GM21423 (cell line): ENCODE measurements at regions not wholly inside any gene's neighbourhood (a gene's known extent, or its start where the extent isn't known, plus 50 kb on each side); places are given as distances from the start of the nearest gene placed in this dataset.

ENCODE experiments used
- ATAC-seq: cut with Tn5 transposase; IDR thresholded peaks from one replicate; pipeline ENCODE4 v1.9.1; 2021; ENCODE audit warnings: mild to moderate bottlenecking, moderate library complexity; ENCODE audit not compliant: unreplicated experiment

DNA sequence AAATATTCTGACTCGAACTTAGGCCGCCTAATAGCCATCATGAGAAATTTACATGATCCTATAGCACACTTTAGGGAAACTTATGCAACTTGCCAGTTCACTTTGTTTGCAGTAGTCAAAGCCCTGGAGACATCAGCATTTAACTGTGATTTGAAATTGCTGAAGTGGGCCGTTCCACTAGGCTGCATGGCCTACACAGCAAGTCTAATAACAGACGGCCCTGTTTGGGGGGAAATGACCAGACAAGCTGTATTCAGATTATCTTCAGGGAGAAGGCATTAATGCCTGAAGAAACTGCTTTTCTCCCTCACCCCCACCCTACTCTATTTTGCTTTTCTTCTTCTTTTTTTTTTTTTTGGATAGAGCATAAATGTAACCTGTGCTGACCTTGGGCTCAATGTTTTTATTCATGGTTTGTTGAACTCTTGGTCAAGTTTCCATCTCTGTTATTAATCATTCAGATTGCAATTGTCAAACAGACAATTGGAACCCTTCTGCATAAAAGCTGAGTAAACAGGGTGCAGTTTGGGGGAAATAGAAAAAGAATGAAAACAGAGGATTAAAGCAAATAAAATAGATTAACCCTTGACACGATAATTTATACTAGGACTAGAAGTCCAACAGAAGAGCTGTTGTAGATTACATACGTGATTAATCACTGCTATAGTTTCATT, 1928.2 kb upstream of the WWC1 start:
- no peak for ATAC-seq

DNA sequence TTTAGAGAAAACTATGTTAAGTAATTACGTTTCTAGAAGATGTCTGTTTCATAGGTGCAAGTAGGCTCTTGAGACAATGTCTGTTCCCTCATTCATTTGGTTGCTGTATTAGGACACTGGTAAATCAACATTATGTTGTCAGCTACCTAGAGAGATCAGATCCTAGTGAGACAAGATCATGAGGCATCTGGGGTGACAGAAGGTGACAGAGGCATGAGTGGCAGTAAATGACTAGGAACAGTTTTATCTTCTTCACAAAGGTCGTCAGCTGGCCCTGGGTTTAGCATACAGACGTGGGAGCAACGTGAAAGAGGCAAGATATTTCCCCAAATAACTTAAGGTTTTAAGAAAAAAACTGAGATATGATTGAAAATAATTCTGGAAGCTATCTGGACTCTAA, 1926.3 kb upstream of the WWC1 start:
- no peak for ATAC-seq

DNA sequence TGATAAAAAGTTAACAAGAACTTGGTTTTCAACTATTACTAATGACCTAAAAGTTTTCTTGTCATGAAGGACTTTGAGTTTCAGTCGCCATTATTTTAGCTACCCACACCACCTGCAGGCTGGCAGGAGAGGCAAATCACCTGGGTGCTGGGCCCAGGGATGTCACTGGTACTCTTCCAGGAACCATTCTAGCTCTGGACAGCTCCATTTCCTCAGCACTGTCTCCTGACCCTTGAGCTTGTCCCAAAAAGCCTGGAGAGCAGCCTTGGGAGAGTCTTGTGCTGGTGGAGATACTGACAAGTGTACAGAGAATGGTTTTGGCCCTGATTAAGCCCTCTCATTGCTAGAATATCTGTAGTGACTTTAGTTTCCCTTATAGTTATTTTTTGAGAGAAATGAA, 1924.1 kb upstream of the WWC1 start:
- ATAC-seq = no peak

DNA sequence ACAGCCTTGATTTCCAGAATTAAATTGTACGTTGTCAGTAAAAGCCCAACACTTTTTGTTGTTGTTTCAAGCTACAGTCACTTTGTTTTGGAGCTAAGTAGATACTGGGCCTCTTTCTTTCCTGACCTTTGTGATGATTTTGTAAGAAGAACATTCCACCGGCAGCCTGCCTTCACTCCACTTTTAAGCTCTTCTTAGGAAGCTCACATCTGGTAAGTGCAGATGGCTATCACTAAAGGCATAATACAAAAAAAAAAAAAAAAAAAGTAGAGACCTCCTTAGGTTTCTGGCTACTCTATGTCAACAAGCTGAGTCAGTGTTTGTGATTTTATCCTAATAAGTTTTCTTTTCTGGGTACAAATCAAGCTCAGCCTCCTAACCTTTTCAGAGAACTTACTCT, 1922.1 kb upstream of the WWC1 start:
- ATAC-seq = no peak

DNA sequence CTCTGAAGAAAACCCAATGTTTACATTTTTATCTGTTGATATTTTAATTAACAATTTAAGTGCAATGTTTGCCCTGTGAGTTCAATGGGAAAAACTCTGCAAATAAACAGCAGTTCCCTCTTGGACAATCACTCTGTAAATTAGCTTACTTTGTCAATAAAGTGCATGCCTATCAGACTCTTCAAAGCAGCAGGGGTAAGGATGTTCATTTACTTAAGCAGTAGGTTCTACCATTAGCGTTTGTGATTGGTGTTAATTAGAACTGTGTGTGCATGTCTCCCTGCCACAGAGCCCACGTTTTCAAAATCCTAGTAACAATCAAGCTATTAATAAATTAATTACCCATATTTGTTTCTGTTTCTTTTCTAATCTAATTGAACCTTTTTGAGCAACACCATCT, 1921.6 kb upstream of the WWC1 start:
- ATAC-seq = no peak

DNA sequence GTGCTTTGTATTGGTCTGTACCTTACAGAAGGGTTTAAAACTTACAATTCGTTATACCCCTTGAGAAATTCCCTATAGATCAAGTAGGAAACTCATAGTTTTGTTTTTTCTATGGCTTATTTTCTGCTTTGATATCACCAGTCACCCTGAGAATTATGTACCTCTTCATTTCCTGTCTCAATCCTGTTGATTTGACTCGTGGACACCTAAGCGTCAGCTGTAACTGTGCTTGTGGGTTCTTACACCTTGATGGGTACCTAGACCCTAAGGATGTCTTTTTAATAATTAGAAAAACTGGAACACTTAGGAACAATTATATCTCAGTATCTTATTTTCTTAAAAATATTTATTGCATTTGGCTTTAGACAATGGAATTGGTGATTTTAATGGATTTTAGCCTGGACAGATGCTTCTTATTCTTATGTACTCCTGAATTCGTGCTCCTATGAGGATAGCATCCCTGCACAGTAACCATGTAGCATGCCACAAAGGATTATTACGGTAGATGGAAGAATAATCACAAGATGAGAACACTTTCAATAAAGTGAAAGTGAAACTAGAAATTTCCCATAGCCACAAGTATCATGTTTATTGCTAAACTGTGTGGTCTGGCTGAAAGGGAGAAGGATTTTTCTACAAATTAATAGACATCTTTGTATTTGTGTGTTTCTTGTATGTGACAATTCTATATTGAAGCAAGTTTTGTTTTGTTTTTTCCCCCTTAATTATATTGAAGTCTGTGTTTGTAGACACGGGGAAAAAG, 1920.3 kb upstream of the WWC1 start:
- no peak for ATAC-seq

DNA sequence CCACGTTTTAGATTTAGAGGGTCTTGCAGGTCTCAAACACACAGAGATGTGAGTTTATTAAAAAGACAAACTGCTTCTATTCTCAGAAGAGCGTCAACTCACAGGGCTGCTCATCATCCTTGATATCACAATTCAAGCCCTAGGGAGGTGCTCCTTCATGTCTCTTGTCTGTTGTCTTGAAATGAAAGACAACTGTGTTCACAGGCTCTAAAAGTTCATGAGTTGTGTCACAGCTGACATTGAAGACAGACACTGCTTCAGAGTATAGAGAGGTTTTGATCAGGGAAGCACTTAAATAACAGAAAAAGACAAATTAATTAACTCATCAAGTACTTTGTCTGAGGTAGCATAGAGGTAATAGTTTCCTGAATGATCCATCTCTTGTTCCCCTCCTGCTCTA, 1917.6 kb upstream of the WWC1 start:
- ATAC-seq = no peak

DNA sequence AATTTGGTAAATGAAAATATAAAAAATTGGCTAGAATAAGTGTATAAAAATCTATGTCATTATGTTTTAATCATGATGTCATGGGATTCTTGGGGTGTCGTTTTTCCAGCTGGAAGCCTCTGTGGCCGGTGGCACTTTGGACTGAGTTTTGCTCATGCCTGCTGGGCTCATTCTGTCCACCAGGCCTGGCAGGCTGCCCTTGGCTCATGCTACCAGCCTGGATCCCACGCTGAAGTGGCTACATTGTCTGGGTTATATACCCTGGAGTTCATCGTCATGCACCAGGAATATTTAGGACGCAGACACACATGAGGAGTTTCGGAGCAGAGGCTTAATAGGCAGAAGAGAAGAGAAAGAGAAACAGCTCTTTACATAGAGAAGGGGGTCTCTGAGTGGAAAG, 1913.7 kb upstream of the WWC1 start:
- ATAC-seq = no peak

DNA sequence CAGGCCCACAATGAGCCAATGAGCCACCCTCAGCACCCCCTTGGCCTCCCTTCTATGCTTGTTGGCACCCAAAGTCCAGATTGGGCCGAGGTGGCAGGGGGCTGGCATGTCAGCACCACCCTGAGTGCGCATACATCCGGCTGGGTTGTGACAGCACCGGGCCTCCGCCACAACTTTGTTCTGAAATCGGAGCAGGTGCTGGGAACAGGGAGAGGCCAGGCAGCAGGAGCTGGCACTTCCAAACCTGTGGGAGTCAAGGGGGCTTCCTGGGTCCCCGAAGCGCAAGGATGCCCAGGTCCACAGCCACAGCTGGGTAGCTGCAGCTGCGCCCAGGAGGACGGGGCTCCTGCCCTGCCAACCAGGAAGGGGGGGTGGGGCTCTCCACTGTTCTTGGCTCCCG, 1911.9 kb upstream of the WWC1 start:
- ATAC-seq = no peak

DNA sequence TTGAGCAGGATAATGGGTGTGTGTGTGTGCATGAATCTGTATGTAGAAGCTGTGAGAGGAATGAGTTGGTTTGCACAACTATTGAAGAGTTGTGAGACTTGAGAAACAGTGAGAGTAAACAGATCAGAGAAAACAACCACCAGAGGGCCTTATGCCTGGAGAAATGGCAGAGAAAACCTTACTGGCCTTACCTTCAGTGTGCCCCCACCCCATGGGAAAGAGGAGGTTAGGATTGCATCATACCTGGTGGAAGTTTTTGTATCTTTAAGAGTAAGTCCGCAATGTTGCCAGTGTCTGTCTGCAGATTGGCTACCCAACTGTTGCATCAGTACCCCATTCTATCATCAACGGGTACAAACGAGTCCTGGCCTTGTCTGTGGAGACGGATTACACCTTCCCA, 1909.4 kb upstream of the WWC1 start:
- no peak for ATAC-seq

DNA sequence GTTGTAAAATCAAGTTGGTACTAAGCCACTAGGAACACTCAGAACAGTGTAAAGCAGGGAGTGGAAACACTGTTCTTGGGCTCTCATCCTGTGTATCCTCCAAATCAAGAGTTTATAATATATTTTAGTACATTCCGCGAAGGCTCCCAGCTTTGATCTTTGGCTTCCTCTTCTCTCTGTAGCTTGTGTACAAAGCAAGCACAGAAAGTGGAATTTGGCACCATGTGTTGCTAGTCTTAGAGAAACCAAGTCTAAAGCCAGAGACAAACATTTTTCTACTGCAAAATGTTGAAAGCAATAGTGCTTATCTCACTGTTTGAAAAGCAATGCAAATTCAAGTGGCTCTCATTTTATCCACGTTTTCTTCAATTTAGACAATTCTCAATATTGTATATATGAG, 1893.3 kb upstream of the WWC1 start:
- no peak for ATAC-seq

DNA sequence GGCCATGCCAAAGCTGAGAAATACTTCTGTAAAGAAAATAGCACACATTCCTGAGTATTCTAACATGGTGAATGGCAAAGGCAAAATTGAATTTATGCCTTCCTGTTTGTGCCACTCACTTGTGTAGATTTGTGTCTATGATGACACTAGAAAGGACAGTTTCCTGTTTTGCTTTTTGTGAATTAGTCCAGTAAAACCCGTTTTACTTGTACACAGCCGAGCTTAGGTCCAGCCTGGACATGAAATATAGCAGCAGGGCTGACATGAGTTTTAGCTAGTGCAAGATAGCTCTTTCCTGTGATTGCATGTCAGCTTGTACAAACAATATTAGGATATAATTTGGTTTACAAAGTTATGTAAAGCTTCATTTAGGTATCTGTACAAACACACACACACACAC, 1891.7 kb upstream of the WWC1 start:
- no peak for ATAC-seq

DNA sequence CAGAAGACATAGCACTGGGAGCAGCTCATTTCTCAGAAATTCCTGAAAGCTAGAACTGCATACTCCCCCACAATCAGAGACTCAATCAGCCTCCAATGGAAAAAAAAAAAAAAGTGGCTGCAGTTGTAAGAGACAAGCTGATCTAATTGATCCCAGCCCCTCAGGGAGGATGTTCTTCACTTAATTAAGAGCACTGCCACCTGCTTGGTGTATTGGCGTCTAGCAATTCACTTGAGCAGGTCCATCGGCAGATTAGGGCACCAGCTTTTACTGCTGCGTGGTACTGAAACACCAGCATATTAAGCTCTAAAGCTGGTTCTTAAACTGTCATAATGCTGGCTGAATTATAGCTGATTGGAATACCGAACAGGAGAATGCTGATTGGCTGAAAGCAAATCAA, 1890.1 kb upstream of the WWC1 start:
- no peak for ATAC-seq

DNA sequence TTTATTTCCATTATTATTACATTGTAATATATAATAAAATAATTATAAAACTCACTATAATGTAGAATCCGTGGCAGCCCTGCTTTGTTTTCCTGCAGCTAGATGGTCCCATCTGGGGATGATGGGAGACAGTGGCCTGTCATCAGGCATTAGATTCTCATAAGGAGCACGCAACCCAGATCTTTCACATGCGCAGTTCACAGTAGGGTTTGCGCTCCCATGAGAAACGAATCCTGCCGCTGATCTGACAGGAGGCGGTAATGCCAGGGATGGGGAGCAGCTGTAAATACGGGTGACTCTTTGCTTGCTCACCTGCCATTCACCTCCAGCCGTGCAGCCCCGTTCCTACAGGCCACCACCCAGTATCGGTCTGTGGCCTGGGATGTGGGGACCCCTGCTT, 1879.3 kb upstream of the WWC1 start:
- ATAC-seq = no peak

DNA sequence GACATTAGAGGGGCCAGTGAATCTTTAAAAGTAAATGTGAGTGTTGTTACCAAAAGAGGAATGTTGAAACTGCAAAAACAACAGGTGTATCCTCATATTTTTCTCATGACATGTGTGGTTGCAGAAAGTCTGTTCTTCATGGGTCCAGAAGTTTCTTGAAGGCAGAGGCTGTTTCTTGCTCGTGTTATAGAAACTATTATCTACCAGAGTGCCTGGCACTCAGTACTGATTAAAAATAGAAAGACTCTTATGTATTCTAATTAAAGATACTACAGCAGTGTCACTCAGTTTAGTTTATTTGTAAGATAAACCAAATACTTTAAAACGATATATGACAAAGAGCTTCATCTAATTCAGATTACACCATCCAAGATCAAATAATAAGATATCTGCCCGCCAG, 1864.2 kb upstream of the WWC1 start:
- ATAC-seq = no peak

DNA sequence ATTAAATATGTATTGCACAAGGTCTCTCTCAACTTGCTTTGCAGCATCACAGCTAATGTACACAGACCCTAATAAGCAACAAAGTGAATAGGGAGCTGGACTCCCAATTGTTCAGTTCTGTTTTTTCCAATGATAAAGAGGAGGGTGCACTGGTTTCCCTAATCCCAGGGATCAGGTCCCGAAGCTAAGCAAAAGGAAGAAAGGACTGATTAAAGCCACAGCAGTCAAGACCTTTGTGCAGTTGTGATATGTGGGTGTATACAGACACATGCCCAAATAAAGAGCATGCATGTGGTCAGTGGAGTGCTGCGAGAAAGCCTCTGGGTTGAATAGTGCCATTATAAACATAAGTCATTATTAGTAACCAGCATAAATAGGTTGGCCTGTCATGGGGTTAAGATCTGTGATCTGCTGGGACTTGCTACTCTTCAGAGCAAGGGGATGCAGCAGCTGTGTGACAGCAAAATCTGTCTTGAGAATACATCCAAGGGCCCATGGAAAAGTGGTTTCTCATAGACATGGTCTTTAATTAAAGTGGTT, 1863.1 kb upstream of the WWC1 start:
- ATAC-seq = no peak

DNA sequence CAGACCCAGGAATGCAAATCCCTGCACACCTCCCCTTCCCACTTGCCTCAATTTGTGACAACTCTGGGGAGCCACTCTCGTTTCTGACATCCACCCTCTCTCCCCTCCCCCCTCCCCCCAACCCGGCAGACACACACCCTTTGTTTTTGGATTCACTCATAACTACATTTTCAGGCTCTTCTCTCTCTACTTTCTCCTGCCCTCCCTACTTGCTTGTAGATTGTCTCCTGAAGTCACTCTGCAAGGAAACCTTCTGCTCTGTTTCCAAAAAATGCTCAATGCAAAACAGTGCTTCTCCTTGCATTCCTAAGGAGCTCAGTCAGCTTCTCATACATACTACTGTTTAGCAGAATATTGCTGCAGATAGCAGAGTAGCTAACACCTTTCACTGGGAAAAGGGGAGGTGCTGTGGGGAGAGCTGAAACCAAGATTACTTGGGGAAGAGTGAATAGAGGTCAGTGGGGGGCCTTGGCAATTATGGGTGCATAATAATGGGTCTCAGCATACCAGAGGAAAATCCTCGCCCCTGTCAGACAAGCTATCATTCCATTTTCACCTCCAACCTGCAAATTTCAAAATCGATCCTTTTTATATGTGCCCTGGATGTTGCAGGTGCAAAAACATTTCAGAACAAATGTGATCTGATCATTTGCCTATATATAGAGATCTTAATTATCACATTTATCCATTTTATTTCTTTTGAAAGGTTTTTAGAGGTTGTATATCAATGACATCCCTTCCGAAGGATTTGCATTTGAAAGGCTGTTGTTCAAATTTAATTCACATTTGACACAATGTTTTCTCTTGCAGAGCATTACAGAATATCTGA, 1860.7 kb upstream of the WWC1 start:
- ATAC-seq = no peak

DNA sequence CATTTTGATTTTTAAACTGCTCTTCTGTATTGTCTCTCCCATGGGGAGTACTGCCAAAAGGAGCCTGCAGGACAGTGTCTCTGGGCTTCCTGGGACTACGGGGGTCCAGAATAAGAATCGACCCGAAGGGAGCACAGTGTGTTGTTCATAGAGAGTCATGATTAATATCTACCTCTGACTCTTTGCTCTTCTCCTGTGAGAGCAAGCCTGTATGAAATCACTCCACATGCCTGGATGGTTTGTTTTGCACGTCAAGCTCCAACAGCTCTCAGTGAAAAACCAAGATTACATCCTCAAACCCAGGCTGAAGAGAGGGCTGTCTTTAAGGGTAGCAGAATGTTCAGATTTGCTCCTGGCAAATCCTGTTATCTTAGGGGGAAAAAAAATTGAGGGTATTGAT, 1860.0 kb upstream of the WWC1 start:
- ATAC-seq = no peak

DNA sequence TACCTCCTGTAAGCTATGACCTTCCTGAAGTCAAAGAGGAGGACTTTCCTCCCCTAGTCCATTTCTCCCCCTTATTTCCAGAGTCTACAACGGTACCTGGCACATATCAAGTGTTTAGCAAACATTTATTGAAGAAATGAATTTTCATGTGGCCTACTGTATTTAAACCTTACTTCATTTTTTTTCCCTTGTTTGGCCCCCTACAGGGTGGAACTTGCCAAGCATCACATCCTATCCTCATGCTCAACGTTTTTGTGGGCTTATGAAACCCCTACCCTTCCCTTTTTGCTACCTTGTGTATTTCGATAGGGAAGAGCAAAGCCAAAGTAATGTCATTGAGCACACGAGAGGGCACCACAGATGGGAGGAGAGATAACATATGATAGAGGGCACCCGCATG, 1857.8 kb upstream of the WWC1 start:
- no peak for ATAC-seq

DNA sequence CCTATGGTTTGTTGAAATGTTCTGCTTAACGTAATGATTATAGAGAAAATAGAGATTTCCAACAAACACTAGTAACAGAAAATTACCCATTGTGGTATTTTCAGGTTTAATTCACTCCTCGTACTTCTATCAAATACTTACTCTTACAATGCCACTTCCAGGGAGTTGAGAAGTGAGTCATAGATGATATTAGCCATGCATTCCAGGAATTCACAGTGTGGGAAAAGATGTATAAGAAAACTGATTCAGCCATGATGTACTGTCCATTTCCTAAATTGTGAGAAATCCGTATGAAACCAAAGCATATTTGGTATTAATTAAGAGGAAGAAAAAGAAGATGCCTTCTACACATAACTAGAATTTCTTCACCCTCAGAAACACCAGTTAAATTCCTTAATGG, 1854.6 kb upstream of the WWC1 start:
- no peak for ATAC-seq

DNA sequence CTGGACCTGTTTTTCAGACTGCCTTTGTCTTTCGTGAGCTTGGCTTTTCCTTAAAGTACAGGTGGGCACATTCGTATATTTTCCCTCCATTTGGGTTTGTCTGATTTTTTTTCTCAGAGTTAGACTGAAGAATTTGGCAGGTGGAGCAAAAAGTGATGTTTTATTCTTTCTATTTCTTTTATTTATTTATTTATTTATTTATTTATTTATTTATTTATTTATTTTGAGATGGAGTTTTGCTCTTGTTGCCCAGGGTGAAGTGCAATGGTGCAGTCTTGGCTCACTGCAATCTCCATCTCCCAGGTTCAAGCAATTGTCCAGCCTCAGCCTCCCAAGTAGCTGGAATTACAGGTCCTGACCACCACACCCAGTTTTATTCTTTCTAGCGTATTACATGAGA, 1805.1 kb upstream of the WWC1 start:
- ATAC-seq = no peak

DNA sequence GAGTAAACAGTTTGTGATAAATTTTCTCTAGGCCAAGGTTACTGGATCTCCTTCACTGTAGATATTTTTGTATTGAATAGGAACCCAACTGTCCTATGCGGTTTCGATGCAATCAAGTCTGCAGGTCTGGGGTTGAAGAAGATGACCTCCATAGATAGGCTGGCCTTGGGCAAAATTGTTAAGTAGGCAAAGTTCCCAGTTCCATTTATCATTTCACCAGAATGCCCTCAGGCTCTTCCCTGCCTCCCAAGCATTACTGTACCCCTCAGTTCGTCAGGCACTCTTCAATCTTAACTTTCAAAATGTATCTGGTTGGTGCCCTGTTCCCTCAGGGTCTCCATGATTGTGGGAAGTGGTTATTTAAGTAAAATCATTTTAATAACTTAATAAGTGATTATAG, 1802.9 kb upstream of the WWC1 start:
- no peak for ATAC-seq
